Cardiac muscle cell (in vitro differentiated cells and primary cell): ENCODE measurements at regions not wholly inside any gene's neighbourhood (a gene's known extent, or its start where the extent isn't known, plus 50 kb on each side); places are given as distances from the start of the nearest gene placed in this dataset.

ENCODE experiments used
- DNase-seq, 2 donors: peaks; one replicate each; pipeline versions ENCODE4 v3.0.0 to v3.0.0-alpha.2; 2010 to 2017; ENCODE audit warnings: low read depth in 1 of 2, low spot score in 1 of 2
- H3K27ac ChIP-seq: fragments of 200-600 bp; sonication (generic); 2 replicates; pipeline ENCODE4 v1.5.1; 2016
- H3K27me3 ChIP-seq: fragments of 200-600 bp; sonication (generic); 2 replicates; pipeline ENCODE4 v1.6.0; 2016; ENCODE audit warnings: control low read depth
- H3K36me3 ChIP-seq: fragments of 200-600 bp; sonication (generic); 2 replicates; pipeline ENCODE4 v1.5.1; 2016; ENCODE audit warnings: control low read depth
- H3K4me1 ChIP-seq: fragments of 200-600 bp; sonication (generic); 2 replicates; pipeline ENCODE4 v1.8.1; 2017; ENCODE audit warnings: low read depth, mild to moderate bottlenecking, mixed run types
- H3K4me3 ChIP-seq: fragments of 200-600 bp; sonication (generic); 2 replicates; pipeline ENCODE4 v1.5.1; 2016; ENCODE audit warnings: mild to moderate bottlenecking
- H3K9me3 ChIP-seq: fragments of 200-600 bp; sonication (generic); 2 replicates; pipeline ENCODE4 v1.5.1; 2017; ENCODE audit warnings: low read depth, mild to moderate bottlenecking, control low read depth
- TF ChIP-seq, protein P1 (sequence below): IDR thresholded peaks from 2 replicates; pipeline ENCODE4 v1.5.1; 2012; ENCODE audit warnings: low read depth, mild to moderate bottlenecking, low read length

DNA sequence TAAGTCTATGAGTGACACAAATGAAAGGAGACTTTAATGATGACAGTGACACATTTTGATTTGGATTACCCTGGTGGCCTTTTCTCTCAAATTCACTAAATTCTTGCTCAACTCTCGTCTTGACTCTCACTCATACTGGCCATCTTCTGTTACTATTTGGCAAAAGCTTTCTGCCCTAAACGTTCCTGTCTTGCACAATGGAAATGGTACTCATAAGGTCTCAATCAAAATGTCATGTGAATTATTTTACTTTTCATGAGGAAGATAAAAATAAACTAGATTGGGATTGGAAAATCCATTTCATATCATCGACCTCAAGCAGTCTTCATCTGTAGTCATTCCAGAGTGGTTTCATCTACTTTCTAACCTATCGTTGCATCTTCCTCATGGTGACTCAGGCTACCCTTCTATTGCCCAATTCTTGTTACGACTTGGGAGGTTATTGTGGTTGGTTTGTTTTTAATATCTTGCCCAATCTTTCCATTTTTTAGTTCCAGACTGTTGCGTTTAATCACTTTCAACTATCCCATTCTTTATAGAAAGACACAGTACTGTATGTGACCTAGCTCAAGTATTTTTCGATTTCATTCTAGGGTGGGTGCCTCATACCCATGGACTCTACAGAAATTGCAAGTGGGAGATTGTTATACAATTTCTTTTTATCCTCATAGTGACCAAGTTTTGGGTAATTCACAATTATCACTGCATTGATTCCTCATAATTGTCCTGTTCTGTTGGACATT lies 317.2 kb upstream of the KCNJ16 start:
- Histone ChIP-seq H3K9me3 (no peaks in the 10 kb centered on the region), H3K27ac (no peak overlapping the region), H3K27me3 (no peaks in the 10 kb centered on the region), H3K4me1 (no peaks in the 10 kb centered on the region), H3K4me3 (no peak overlapping the region), H3K36me3 (no peaks in the 10 kb centered on the region)
- TF ChIP-seq, protein P1, sequence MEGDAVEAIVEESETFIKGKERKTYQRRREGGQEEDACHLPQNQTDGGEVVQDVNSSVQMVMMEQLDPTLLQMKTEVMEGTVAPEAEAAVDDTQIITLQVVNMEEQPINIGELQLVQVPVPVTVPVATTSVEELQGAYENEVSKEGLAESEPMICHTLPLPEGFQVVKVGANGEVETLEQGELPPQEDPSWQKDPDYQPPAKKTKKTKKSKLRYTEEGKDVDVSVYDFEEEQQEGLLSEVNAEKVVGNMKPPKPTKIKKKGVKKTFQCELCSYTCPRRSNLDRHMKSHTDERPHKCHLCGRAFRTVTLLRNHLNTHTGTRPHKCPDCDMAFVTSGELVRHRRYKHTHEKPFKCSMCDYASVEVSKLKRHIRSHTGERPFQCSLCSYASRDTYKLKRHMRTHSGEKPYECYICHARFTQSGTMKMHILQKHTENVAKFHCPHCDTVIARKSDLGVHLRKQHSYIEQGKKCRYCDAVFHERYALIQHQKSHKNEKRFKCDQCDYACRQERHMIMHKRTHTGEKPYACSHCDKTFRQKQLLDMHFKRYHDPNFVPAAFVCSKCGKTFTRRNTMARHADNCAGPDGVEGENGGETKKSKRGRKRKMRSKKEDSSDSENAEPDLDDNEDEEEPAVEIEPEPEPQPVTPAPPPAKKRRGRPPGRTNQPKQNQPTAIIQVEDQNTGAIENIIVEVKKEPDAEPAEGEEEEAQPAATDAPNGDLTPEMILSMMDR = no peak
- DNase-seq = peak in 1 of 2 donors; percentile 86

DNA sequence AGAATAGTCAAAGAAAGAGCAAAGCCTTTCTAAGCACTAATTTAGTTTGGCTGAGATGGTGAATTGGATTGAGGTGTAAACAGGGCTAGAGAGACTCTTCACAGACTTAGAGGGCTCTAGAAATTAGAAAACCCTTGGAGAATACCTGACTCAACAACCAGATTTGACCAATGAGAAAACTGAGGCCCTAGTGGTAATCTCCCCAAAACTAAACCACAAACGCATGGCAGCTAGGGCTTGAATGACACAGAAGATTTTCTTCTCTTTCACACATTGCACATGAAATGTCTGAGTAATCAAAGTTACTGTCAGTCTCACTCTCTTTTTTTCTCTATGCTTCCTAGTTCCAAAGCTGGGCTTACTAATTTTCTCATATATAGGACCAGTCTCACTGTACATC lies 314.5 kb upstream of the KCNJ16 start:
- no peak for DNase-seq
- TF ChIP-seq, protein P1 = no peak

DNA sequence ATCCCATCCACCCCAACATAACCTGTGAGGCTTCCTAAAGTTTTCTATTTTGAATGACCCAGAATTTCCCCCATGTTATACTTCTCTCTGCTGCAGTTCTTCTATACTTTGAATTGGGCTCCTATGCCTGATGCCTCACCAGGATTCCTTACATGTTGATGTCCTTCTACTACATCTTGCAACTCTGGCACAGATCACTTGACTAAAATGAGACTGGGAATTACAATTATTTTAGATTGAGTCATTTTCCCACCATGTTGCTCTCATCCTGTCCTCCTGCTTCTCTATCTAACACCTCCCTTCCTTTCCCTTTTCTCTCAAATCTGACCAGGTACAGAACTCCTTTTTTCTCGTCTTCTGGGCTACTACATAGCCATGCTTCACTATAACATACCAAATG lies 314.0 kb upstream of the KCNJ16 start:
- no peak overlapping the region for H3K4me3 ChIP-seq
- H3K36me3 ChIP-seq = no peaks in the 10 kb centered on the region
- TF ChIP-seq, protein P1 = no peak
- no peaks in the 10 kb centered on the region for H3K4me1 ChIP-seq
- H3K27ac ChIP-seq = no peak overlapping the region
- H3K27me3 ChIP-seq = no peaks in the 10 kb centered on the region
- no peaks in the 10 kb centered on the region for H3K9me3 ChIP-seq
- DNase-seq = no peak

More for the DNA sequence above, 314.5 kb upstream of the KCNJ16 start:
- H3K9me3 ChIP-seq = no peaks in the 10 kb centered on the region
- no peaks in the 10 kb centered on the region for H3K27me3 ChIP-seq
- H3K27ac ChIP-seq = no peak overlapping the region
- H3K4me1 ChIP-seq = no peaks in the 10 kb centered on the region
- no peaks in the 10 kb centered on the region for H3K36me3 ChIP-seq
- H3K4me3 ChIP-seq = no peak overlapping the region

DNA sequence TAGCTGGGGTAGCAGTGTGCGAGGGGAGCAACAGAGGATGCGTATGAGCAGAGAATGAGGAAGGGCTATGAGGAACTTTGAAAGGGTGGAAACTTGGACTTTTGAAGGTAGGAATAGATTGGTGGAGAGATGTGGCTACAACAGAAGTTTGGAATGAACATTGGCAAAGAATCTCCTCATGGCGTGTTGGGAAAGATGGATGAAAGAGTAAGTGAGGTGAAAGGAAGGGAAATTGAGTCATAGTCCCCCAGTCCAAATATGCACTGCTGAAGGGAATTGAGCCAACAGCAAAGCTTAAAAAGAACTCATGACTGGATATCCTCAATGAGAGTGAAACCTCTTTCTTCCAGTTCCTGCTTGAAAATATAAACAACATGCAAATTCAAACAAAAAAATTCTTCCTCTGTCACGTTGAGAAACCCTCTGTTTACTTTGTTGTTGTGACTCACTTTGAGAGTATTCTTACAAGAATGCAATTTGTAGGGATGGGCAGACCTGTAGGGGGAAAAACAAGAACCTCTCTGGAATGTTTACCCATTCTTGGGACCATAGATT lies 313.2 kb upstream of the KCNJ16 start:
- no peak overlapping the region for H3K27ac ChIP-seq

DNA sequence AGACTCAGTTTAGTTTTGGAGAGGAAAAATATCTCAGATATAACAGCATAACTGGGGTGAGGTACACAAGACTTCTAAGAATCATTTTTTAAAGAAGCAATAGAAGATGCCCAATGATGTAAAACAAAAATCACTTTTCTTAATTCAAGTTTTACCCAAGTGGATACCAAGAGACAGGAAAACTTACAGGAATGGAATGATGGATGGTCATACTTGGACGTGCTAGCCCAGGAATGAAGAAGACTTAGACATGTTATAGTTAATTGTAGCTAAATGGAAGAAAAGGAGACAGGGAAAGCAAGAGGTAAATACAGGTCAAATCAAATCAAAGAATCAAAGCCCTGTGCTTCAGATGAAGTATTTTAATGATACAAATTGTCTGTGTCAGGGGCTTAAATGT lies 312.7 kb upstream of the KCNJ16 start:
- no peak overlapping the region for H3K4me3 ChIP-seq
- DNase-seq = no peak
- H3K36me3 ChIP-seq = no peaks in the 10 kb centered on the region
- H3K4me1 ChIP-seq = no peaks in the 10 kb centered on the region
- H3K9me3 ChIP-seq = no peaks in the 10 kb centered on the region
- TF ChIP-seq, protein P1 = no peak
- H3K27me3 ChIP-seq = no peaks in the 10 kb centered on the region
- no peak overlapping the region for H3K27ac ChIP-seq

More for the DNA sequence above, 313.2 kb upstream of the KCNJ16 start:
- DNase-seq = peak in 1 of 2 donors; percentile 73
- Histone ChIP-seq H3K27me3 (no peaks in the 10 kb centered on the region), H3K9me3 (no peaks in the 10 kb centered on the region), H3K4me3 (no peak overlapping the region), H3K4me1 (no peaks in the 10 kb centered on the region), H3K36me3 (no peaks in the 10 kb centered on the region)
- TF ChIP-seq, protein P1 = no peak
